Kidney epithelial cell (primary cell): ENCODE measurements at regions not wholly inside any gene's neighbourhood (a gene's known extent, or its start where the extent isn't known, plus 50 kb on each side); places are given as distances from the start of the nearest gene placed in this dataset.

ENCODE experiments used
- DNase-seq: peaks from one replicate; pipeline ENCODE4 v3.0.0-alpha.2; 2010; ENCODE audit warnings: low read depth
- H3K27me3 ChIP-seq: 2 replicates; pipeline ENCODE4 v1.6.0; 2011; ENCODE audit warnings: low read length; ENCODE audit not compliant: control insufficient read depth, insufficient read depth
- H3K36me3 ChIP-seq: 2 replicates; pipeline ENCODE4 v1.5.1; 2011; ENCODE audit warnings: low read length; ENCODE audit not compliant: control insufficient read depth, insufficient read depth
- H3K4me3 ChIP-seq: 2 replicates; pipeline ENCODE4 v1.5.1; 2011; ENCODE audit warnings: low read depth, mild to moderate bottlenecking, control low read depth, low read length
- CTCF ChIP-seq: IDR thresholded peaks from 2 replicates; pipeline ENCODE4 v1.5.1; 2011; ENCODE audit warnings: mild to moderate bottlenecking, moderate library complexity, low read length, control low read depth, inconsistent platforms; ENCODE audit not compliant: insufficient read depth, poor library complexity, severe bottlenecking

GRCh38 chr20:53874706-53875105, 195.7 kb downstream of the BCAS1 start:
- no peak for TF ChIP-seq CTCF
- Histone ChIP-seq H3K4me3 (no peak overlapping the region), H3K27me3 (no peaks in the 10 kb centered on the region), H3K36me3 (no peaks in the 10 kb centered on the region)
- no peak for DNase-seq

GRCh38 chr20:53874104-53874503, 196.3 kb downstream of the BCAS1 start:
- Histone ChIP-seq H3K27me3 (no peaks in the 10 kb centered on the region), H3K4me3 (no peak overlapping the region), H3K36me3 (no peaks in the 10 kb centered on the region)
- no peak for TF ChIP-seq CTCF
- DNase-seq: no peak

DNA sequence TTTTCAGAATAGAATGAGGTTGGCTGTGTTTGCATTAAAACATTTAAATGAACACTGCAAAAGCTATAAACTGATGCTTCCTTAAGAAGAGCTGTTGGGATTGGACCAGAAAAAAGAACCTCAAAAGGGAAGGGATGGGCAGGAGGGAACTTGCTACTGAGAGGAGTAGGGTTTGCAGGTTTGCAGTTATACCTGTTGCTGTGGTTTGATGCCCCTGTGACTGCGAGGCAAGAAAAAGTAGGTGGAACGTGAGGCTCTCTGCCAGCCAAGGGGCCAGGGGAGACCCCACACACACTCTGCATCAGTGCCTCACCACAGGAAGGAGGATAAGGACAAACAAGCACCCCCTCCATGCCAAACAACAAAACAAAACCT, 197.2 kb downstream of the BCAS1 start:
- H3K4me3 ChIP-seq: no peak overlapping the region
- DNase-seq: no peak
- TF ChIP-seq CTCF: no peak
- no peaks in the 10 kb centered on the region for H3K27me3 ChIP-seq
- no peaks in the 10 kb centered on the region for H3K36me3 ChIP-seq

- no peak for DNase-seq
- H3K4me3 ChIP-seq: no peak overlapping the region
- no peak for TF ChIP-seq CTCF
- no peaks in the 10 kb centered on the region for H3K36me3 ChIP-seq
- no peaks in the 10 kb centered on the region for H3K27me3 ChIP-seq
These were observed 197.7 kb downstream of the BCAS1 start for GRCh38 chr20:53872561-53873229.

DNA sequence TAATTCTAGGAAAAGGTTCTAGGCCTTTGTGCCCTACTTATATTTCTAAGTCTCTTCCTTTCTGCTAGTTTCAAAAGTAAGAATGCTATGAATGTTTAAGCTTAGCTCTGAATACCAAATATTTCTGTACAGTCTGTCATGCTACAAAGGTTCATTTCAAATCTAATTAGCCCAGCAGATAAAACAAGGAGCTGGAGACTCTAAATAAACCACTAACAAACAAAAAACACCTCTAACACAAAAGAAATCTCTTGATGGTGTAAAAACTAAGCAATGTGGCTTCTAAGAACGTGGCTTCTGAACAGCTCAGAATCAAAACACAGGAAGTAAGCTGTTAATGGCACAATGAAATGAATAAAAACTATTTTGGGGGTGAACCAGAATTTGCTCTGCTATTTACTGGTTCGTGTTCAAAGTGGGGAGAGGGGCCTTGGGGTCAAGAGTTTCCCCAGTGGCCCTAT, 198.3 kb downstream of the BCAS1 start:
- Histone ChIP-seq H3K4me3 (no peak overlapping the region), H3K27me3 (no peaks in the 10 kb centered on the region), H3K36me3 (no peaks in the 10 kb centered on the region)
- DNase-seq: no peak
- no peak for TF ChIP-seq CTCF

- Histone ChIP-seq H3K27me3 (no peaks in the 10 kb centered on the region), H3K36me3 (no peaks in the 10 kb centered on the region), H3K4me3 (no peak overlapping the region)
- DNase-seq: no peak
- TF ChIP-seq CTCF: no peak
These were observed 198.9 kb downstream of the BCAS1 start for GRCh38 chr20:53871541-53871940.
